ENCODE measurements at regions not wholly inside any gene's neighbourhood (a gene's known extent, or its start where the extent isn't known, plus 50 kb on each side); places are given as distances from the start of the nearest gene placed in this dataset.

DNA sequence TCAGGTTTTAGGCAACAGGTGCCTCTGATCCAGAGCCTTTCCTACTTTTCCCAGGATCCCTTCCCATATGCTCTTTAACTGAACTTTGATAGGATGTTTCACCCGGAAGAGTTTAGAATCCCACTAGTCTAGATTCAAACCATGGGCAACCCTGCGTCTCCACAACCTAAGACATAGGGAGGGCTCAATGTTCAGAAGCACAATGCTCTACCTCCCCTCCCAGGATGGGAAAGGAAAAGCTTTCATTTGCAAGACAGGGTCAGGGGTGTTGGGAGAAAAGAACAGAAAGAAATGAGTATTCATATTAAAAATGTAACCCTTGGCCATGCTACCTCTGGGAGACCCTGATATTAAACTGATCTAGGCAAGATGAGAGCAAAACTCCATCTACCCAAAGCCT is 230.4 kb downstream of the MREG start:
- intact Hi-C loops (cut with DNase I) = loop anchor here (5.0 to 10.0 kb wide), 2 partner anchors 116 to 168 kb away; no protein-coding TSS in a partner anchor
- DNase-seq (ENCODE audit: low spot score) = no peak
- Histone ChIP-seq H3K27ac (no peak overlapping the region), H3K27me3 (replicated peaks; ENCODE audit: insufficient read depth) (no peaks in the 10 kb centered on the region), H3K9me3 (no peaks in the 10 kb centered on the region), H3K36me3 (no peaks in the 10 kb centered on the region), H3K4me1 (replicated peaks) (no peaks in the 10 kb centered on the region), H3K4me3 (no peak overlapping the region)
- 97% methylated on average over 2 of the region's 2 CpGs for WGBS
- TF ChIP-seq, protein P1, sequence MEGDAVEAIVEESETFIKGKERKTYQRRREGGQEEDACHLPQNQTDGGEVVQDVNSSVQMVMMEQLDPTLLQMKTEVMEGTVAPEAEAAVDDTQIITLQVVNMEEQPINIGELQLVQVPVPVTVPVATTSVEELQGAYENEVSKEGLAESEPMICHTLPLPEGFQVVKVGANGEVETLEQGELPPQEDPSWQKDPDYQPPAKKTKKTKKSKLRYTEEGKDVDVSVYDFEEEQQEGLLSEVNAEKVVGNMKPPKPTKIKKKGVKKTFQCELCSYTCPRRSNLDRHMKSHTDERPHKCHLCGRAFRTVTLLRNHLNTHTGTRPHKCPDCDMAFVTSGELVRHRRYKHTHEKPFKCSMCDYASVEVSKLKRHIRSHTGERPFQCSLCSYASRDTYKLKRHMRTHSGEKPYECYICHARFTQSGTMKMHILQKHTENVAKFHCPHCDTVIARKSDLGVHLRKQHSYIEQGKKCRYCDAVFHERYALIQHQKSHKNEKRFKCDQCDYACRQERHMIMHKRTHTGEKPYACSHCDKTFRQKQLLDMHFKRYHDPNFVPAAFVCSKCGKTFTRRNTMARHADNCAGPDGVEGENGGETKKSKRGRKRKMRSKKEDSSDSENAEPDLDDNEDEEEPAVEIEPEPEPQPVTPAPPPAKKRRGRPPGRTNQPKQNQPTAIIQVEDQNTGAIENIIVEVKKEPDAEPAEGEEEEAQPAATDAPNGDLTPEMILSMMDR (IDR thresholded peaks at IDR 0.05) = no peak
- no peak for TF ChIP-seq POLR2A (IDR thresholded peaks at IDR 0.05)
- no peak for TF ChIP-seq POLR2AphosphoS5 (IDR thresholded peaks at IDR 0.05)

DNA sequence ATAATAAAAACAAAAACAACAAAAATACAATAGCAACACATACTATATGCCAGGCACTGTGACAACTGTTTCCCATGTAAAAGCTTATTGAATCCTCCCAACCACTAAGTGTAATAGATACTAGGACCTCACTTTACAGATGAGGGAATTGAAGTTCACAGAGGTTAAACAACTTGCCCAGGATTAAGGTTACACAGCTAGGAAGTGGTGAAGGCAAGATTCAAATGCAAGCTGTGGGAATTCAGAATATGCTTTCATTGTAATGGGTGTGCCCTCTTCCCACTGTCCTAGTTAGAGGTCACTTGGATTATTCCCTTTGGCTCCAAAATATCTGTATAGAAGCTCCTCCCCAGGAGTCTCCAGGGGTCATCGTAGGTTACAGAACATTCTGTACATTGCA is 231.1 kb downstream of the MREG start:
- WGBS = 86% methylated on average over 1 of the region's 1 CpG
- H3K27me3 ChIP-seq (replicated peaks; ENCODE audit: insufficient read depth) = no peaks in the 10 kb centered on the region
- no peak overlapping the region for H3K27ac ChIP-seq
- no peak for DNase-seq (ENCODE audit: low spot score)
- intact Hi-C loops (cut with DNase I) = loop anchor here (5.0 to 10.0 kb wide), 2 partner anchors 115 to 167 kb away; no protein-coding TSS in a partner anchor
- H3K9me3 ChIP-seq = no peaks in the 10 kb centered on the region
- no peak overlapping the region for H3K4me3 ChIP-seq
- H3K4me1 ChIP-seq (replicated peaks) = no peaks in the 10 kb centered on the region
- no peaks in the 10 kb centered on the region for H3K36me3 ChIP-seq
- TF ChIP-seq POLR2AphosphoS5 (IDR thresholded peaks at IDR 0.05) = no peak
- TF ChIP-seq POLR2A (IDR thresholded peaks at IDR 0.05) = no peak
- TF ChIP-seq, protein P1 (IDR thresholded peaks at IDR 0.05) = no peak

DNA sequence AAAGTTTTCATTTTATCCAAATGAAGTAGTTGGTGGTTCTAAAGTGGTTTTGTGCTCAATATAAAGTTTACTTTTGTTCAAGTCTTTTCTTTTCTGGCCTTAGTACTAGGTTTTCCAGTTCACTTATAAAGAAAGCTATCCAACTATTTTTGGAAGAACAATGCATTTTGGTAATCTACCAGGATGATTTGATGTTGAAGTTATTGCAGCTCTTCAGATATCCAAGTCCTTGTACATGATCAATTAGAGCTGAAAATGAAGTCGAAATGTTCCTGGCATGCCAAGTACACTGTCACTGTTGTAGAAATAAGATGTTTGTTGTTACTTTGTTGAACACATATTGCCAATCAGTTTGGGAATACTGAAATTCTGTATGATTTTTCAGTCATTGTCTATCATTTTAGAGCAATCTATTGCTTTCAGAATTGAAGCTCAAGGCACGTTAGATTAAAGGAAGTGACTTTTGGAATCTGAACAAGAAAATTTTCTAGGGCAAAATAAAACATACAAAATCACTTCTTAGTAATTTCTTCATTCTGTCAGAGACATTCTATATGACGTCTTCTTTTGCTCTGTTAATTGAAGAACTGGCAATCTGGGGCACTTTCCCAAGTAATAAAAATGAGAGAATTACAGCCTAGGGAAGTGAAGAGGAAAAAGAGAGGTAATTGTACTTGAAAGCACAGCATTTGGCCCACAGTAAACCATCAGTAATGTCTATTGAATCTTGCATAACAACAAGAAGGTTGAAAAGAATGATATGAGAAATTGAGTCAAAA is 232.3 kb downstream of the MREG start:
- intact Hi-C loops (cut with DNase I) = loop anchor here (5.0 to 10.0 kb wide), 2 partner anchors 114 to 166 kb away; no protein-coding TSS in a partner anchor
- no peak overlapping the region for H3K27ac ChIP-seq
- no peak overlapping the region for H3K4me3 ChIP-seq
- no peaks in the 10 kb centered on the region for H3K4me1 ChIP-seq (replicated peaks)
- H3K27me3 ChIP-seq (replicated peaks; ENCODE audit: insufficient read depth) = no peaks in the 10 kb centered on the region
- WGBS = 27% methylated on average over 3 of the region's 3 CpGs
- H3K36me3 ChIP-seq = no peaks in the 10 kb centered on the region
- DNase-seq (ENCODE audit: low spot score) = no peak
- no peak for TF ChIP-seq POLR2AphosphoS5 (IDR thresholded peaks at IDR 0.05)
- TF ChIP-seq POLR2A (IDR thresholded peaks at IDR 0.05) = no peak
- TF ChIP-seq, protein P1 (IDR thresholded peaks at IDR 0.05) = no peak
- H3K9me3 ChIP-seq = no peaks in the 10 kb centered on the region

DNA sequence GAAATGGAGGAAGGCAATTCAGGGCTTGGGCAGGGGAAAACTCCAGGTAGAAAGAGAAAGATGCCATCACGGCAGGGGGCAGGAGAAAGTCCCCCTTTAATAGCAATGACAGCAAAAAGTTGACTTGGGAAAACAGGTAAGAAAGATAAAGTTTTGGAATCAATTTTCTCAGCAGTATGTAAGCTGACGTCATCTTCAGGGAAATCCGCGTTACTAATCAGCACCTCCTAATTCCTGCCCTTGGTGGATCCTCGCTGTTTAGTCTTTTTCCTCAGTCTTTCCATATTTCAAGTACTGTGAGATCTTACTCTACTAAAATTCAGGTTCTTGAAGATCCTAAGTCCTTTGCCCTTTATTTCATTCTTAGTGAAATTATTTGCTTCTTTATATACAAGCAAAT is 233.0 kb downstream of the MREG start:
- H3K36me3 ChIP-seq = no peaks in the 10 kb centered on the region
- H3K27ac ChIP-seq = no peak overlapping the region
- no peaks in the 10 kb centered on the region for H3K27me3 ChIP-seq (replicated peaks; ENCODE audit: insufficient read depth)
- intact Hi-C loops (cut with DNase I) = loop anchor here (5.0 to 10.0 kb wide), 2 partner anchors 113 to 166 kb away; no protein-coding TSS in a partner anchor
- no peak for DNase-seq (ENCODE audit: low spot score)
- WGBS = 70% methylated on average over 5 of the region's 5 CpGs
- no peak overlapping the region for H3K4me3 ChIP-seq
- TF ChIP-seq POLR2AphosphoS5 (IDR thresholded peaks at IDR 0.05) (no peak), POLR2A (IDR thresholded peaks at IDR 0.05) (no peak)
- TF ChIP-seq, protein P1 (IDR thresholded peaks at IDR 0.05) = no peak
- H3K4me1 ChIP-seq (replicated peaks) = no peaks in the 10 kb centered on the region
- no peaks in the 10 kb centered on the region for H3K9me3 ChIP-seq

DNA sequence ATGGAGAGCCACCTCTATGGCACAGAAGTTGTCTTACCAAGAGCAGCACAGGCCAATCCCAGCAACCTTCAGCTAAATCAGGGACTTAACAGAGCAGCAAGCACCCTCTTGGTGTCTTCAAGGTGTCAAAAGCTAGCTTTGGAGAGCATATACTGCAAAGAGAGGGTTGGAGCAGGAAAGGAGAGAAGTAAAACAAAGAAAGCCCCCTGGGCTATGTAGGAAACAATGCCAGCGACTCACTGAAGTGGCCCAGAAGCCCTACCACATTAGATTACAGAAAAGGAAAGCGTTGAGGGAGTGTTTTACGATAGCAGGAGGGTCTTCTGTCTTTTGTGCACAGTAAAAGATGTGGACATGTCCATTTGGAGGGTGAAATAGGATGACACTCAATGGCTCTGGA is 233.4 kb downstream of the MREG start:
- WGBS = 94% methylated on average over 3 of the region's 3 CpGs
- Histone ChIP-seq H3K4me3 (no peak overlapping the region), H3K36me3 (no peaks in the 10 kb centered on the region), H3K9me3 (no peaks in the 10 kb centered on the region), H3K27ac (no peak overlapping the region), H3K4me1 (replicated peaks) (no peaks in the 10 kb centered on the region), H3K27me3 (replicated peaks; ENCODE audit: insufficient read depth) (no peaks in the 10 kb centered on the region)
- TF ChIP-seq, protein P1 (IDR thresholded peaks at IDR 0.05) = no peak
- TF ChIP-seq POLR2AphosphoS5 (IDR thresholded peaks at IDR 0.05) = no peak
- TF ChIP-seq POLR2A (IDR thresholded peaks at IDR 0.05) = no peak
- intact Hi-C loops (cut with DNase I) = loop anchor here (5.0 to 10.0 kb wide), 2 partner anchors 113 to 165 kb away; no protein-coding TSS in a partner anchor
- DNase-seq (ENCODE audit: low spot score) = no peak
